ENCODE measurements at regions not wholly inside any gene's neighbourhood (a gene's known extent, or its start where the extent isn't known, plus 50 kb on each side); places are given as distances from the start of the nearest gene placed in this dataset.

DNA sequence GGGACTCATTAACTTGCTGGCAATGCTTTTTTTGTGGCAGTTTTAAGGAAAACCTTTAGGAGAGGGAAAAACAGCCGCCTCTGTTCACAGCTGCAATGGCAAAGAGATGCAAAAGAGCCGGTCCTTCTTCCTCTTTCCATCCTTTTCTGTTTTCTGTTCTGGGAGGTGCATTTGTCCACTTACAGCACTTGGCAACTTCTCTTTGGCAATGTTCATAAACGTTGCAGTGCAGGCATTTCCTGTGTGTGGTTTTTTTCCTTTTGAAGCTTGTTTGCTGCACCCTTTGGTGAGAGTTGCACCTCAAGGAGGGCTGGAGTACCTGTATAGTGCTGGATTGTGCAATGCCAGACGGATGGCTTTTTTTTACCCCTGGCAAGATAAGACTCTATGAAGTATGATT is 53.9 kb upstream of the HABP2 start:
- TF ChIP-seq, protein P1, sequence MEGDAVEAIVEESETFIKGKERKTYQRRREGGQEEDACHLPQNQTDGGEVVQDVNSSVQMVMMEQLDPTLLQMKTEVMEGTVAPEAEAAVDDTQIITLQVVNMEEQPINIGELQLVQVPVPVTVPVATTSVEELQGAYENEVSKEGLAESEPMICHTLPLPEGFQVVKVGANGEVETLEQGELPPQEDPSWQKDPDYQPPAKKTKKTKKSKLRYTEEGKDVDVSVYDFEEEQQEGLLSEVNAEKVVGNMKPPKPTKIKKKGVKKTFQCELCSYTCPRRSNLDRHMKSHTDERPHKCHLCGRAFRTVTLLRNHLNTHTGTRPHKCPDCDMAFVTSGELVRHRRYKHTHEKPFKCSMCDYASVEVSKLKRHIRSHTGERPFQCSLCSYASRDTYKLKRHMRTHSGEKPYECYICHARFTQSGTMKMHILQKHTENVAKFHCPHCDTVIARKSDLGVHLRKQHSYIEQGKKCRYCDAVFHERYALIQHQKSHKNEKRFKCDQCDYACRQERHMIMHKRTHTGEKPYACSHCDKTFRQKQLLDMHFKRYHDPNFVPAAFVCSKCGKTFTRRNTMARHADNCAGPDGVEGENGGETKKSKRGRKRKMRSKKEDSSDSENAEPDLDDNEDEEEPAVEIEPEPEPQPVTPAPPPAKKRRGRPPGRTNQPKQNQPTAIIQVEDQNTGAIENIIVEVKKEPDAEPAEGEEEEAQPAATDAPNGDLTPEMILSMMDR (IDR thresholded peaks at IDR 0.05; ENCODE audit: low read length) = no peak
- TF ChIP-seq EZH2 (IDR thresholded peaks at IDR 0.05; ENCODE audit: borderline replicate concordance, low read length) = no peak

All from OCI-LY1 (cell line).